Retinal pigment epithelial cell (primary cell): ENCODE measurements at regions not wholly inside any gene's neighbourhood (a gene's known extent, or its start where the extent isn't known, plus 50 kb on each side); places are given as distances from the start of the nearest gene placed in this dataset.

Source experiments
- DNase-seq: peaks from one replicate; pipeline ENCODE4 v3.0.0-alpha.2; 2010; ENCODE audit warnings: low read depth
- H3K4me3 ChIP-seq: 2 replicates; pipeline ENCODE4 v1.5.1; 2011; ENCODE audit warnings: mild to moderate bottlenecking, low read length, control low read depth, moderate library complexity
- CTCF ChIP-seq: conservative IDR thresholded peaks from 2 replicates; pipeline ENCODE4 v1.5.1; 2011; ENCODE audit warnings: low read depth, low read length, control low read depth, inconsistent platforms

GRCh38 chr1:184324972-184325371 lies 61.9 kb upstream of the C1orf21 start:
- DNase-seq: no peak
- no peak overlapping the region for H3K4me3 ChIP-seq
- no peak for TF ChIP-seq CTCF

DNA sequence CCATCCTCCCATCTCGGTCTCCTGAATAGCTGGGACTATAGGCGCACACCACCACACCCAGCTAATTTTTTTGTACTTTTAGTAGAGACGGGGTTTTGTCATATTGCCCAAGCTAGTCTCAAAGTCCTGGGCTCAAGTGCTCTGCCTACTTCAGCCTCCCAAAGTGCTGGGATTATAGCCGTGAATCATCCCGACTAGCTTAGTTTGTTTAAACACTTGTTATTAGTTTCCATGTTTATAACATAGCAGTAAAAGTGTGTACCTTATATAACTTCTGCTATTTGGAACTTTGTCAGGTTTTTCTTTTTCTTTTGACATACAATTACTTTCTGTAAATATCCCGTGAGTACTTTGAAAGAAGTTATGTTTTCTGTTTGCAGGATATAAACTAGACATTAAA lies 60.6 kb upstream of the C1orf21 start:
- H3K4me3 ChIP-seq: no peak overlapping the region
- TF ChIP-seq CTCF: no peak
- DNase-seq: no peak

GRCh38 chr1:184329245-184329953 lies 57.4 kb upstream of the C1orf21 start:
- no peak for DNase-seq
- H3K4me3 ChIP-seq: no peak overlapping the region
- no peak for TF ChIP-seq CTCF

DNA sequence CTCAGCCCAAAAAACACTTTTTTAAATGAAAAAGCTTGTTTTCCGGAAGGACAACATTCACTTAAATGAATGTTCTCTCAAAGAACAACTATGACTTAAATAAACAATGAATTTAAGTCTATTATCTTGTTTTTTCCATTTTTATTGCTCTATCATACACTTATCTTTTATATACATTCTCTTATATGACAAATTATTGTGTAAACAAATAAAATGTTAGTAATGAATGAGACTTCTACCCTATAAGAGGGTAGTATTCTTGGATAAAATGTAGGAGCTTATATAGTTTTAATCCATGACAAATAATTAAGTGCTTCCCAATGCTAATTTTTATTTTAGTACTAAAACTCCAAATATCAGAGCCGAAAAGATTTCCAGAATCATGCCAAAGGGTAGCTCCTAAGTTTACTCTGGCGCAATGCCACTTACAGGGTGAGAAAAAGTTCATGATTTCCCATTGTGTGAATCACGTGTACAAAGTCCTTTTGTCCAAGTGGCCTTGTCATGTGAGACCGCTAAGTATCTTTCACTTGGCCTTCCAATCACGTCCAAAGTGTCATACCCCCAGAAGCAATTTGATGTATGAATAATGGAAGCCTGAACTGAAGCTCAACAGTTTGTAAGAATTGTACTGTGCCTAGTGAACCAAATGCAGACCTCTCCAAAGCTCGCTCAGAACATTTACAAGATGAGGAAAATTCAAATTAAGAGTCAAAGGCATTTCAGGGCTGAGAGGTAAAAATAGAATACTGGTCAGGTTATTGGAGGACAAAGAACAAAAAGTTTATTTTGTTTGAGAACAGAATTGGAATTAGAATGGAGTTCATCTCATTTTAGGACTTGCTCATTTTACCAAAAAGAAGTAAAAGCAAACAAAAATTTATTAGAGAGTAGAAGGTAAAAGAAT lies 56.6 kb upstream of the C1orf21 start:
- TF ChIP-seq CTCF: no peak
- H3K4me3 ChIP-seq: no peak overlapping the region
- DNase-seq: peak; percentile 70

DNA sequence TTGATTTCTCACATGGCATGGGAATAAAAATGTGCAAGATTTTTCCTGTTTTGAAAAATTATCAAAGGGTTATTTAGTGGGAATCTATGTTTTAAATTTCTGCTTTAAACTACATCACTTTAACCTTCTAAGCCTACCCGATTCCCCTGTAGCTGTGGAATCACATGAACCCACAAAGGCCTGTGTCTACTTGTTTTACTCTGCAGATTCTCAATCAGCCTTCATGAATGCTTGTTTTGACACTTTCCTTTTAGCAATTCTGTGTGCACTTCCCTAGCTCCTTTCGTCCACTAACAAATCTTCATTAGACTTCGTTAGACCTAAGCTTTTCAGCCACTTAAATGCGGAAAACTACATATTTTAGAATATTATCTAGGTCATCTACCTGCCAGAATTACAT lies 56.0 kb upstream of the C1orf21 start:
- no peak overlapping the region for H3K4me3 ChIP-seq
- TF ChIP-seq CTCF: no peak
- no peak for DNase-seq
